Globus pallidus (tissue), 1 donor: ENCODE measurements at regions not wholly inside any gene's neighbourhood (a gene's known extent, or its start where the extent isn't known, plus 50 kb on each side); places are given as distances from the start of the nearest gene placed in this dataset.
A peak's percentile ranks its signal among the peaks of the same experiment; 100 is the strongest.
"Not testable (repeated sequence)": the region's sequence is repeated elsewhere in the genome, so short reads cannot be mapped to it uniquely, and the experiment has no call there.

ENCODE experiments used
- DNase-seq: peaks from one replicate; pipeline ENCODE4 v3.0.0-alpha.2; 2015; ENCODE audit warnings: low spot score

- no peak for DNase-seq
Observed at GRCh38 chr5:99587983-99588382, 659.2 kb upstream of the CHD1 start.

- DNase-seq: no peak
Observed at GRCh38 chr5:99586878-99587277, 658.1 kb upstream of the CHD1 start.

GRCh38 chr5:99581204-99581603 is 652.4 kb upstream of the CHD1 start:
- not testable (repeated sequence) for DNase-seq

- not testable (repeated sequence) for DNase-seq
Observed at GRCh38 chr5:99562937-99563627, 634.3 kb upstream of the CHD1 start.

GRCh38 chr5:99553211-99553810 is 624.5 kb upstream of the CHD1 start:
- no peak for DNase-seq

- no peak for DNase-seq
Observed at GRCh38 chr5:99544356-99544755, 615.5 kb upstream of the CHD1 start.

- no peak for DNase-seq
Observed at GRCh38 chr5:99543841-99544240, 615.0 kb upstream of the CHD1 start.

- not testable (repeated sequence) for DNase-seq
Observed at GRCh38 chr5:99534241-99534640, 605.4 kb upstream of the CHD1 start.

GRCh38 chr5:99521666-99522065 is 592.9 kb upstream of the CHD1 start:
- DNase-seq: not testable (repeated sequence)

GRCh38 chr5:99515864-99516490 is 587.2 kb upstream of the CHD1 start:
- DNase-seq: not testable (repeated sequence)

- DNase-seq: not testable (repeated sequence)
Observed at GRCh38 chr5:99510237-99510866, 581.5 kb upstream of the CHD1 start.

- DNase-seq: not testable (repeated sequence)
Observed at GRCh38 chr5:99509064-99509463, 580.3 kb upstream of the CHD1 start.

GRCh38 chr5:99495456-99495855 is 566.6 kb upstream of the CHD1 start:
- not testable (repeated sequence) for DNase-seq

- not testable (repeated sequence) for DNase-seq
Observed at GRCh38 chr5:99478450-99478849, 549.6 kb upstream of the CHD1 start.

GRCh38 chr5:99473328-99473727 is 544.5 kb upstream of the CHD1 start:
- DNase-seq: not testable (repeated sequence)

- DNase-seq: not testable (repeated sequence)
Observed at GRCh38 chr5:99471726-99472125, 542.9 kb upstream of the CHD1 start.

- DNase-seq: not testable (repeated sequence)
Observed at GRCh38 chr5:99471178-99471577, 542.4 kb upstream of the CHD1 start.

- not testable (repeated sequence) for DNase-seq
Observed at GRCh38 chr5:99470636-99471035, 541.8 kb upstream of the CHD1 start.

GRCh38 chr5:99460701-99461100 is 531.9 kb upstream of the CHD1 start:
- no peak for DNase-seq

- DNase-seq: no peak
Observed at GRCh38 chr5:99453196-99453595, 524.4 kb upstream of the CHD1 start.

GRCh38 chr5:99449786-99450185 is 521.0 kb upstream of the CHD1 start:
- DNase-seq: peak; percentile 1

GRCh38 chr5:99445805-99446204 is 517.0 kb upstream of the CHD1 start:
- DNase-seq: no peak

- DNase-seq: no peak
Observed at GRCh38 chr5:99441235-99441634, 512.4 kb upstream of the CHD1 start.
